ENCODE measurements at regions not wholly inside any gene's neighbourhood (a gene's known extent, or its start where the extent isn't known, plus 50 kb on each side); places are given as distances from the start of the nearest gene placed in this dataset.
"Not testable (repeated sequence)": the region's sequence is repeated elsewhere in the genome, so short reads cannot be mapped to it uniquely, and the experiment has no call there.

DNA sequence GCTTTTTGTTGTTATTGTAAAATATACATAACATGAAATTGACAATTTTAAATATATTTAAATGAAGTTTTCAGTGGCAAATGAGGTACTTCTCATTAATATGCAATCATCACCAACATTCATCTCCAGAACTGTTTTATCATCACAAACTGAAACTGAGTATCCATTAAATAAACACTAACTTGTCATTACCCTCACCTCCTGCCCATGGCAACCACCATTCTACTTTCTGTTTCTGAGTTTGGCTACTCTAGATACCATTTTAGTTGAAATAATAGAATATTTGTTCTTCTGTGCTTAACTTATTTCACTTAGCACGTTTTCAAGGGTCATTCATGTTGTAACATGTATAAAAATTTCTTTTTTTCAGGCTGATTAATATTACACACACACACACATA lies 834.3 kb downstream of the PLOD2 start:
- ATAC-seq, result no peak
- no peak for DNase-seq (ENCODE audit: low spot score in 2 of 2)
- H3K27ac Mint-ChIP-seq, result no peak overlapping the region
- H3K9me3 Mint-ChIP-seq, result peaks cover 3 to 5% of the 10 kb centered on the region in 2 donors
- no peaks in the 10 kb centered on the region for H3K36me3 Mint-ChIP-seq

DNA sequence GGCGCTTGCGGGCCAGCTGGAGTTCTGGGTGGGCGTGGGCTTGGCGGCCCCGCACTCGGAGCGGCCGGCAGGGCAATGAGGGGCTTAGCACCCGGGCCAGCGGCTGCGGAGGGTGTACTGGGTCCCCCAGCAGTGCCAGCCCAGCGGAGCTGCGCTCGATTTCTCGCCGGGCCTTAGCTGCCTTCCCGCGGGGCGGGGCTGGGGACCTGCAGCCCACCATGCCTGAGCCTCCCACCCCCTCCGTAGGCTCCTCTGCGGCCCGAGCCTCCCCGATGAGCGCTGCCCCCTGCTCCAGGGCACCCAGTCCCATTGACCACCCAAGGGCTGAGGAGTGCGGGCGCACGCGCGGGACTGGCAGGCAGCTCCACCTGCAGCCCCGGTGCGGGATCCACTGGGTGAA lies 827.6 kb downstream of the PLOD2 start:
- not testable (repeated sequence) for H3K27ac Mint-ChIP-seq; H3K9me3 Mint-ChIP-seq; H3K36me3 Mint-ChIP-seq; ATAC-seq; DNase-seq (ENCODE audit: low spot score in 2 of 2)

DNA sequence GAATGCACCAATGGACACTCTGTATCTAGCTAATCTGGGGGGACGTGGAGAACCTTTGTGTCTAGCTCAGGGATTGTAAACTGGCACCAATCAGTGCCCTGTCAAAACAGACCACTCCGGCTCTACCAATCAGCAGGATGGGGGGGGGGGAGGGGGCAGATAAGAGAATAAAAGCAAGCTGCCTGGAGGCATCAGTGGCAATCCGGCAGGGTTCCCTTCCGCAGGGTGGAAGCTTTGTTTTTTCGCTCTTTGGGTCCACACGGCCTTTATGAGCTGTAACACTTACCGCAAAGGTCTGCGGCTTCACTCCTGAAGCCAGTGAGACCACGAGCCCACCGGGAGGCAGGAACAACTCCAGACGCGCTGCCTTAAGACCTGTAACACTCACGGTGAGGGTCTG lies 827.1 kb downstream of the PLOD2 start:
- H3K36me3 Mint-ChIP-seq, result no peaks in the 10 kb centered on the region
- H3K9me3 Mint-ChIP-seq, result peaks cover 7 to 10% of the 10 kb centered on the region in 2 donors
- no peak overlapping the region for H3K27ac Mint-ChIP-seq
- no peak for ATAC-seq
- no peak for DNase-seq (ENCODE audit: low spot score in 2 of 2)

DNA sequence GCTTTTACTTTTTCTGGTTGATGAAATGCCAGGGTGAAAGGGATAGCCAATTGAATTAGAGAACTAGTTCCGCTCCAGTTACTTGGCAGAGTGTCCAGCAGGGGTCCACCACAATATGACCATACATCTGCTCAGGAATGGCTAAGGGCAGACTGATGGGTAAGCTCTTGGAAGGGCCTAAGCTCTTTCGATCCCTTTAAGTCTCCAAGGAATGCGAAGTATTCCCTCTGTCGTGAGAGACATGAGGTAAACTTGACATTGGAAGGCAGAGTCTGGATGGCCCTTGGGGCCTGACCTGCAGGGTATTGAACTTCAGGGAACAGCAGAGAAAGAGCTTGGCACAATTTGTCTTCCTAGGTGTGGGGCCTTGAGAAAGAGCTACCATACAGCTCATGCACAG lies 805.8 kb downstream of the PLOD2 start:
- Mint-ChIP-seq H3K9me3 (peaks cover 22 to 24% of the 10 kb centered on the region in 2 donors), H3K36me3 (peaks cover 0 to 5% of the 10 kb centered on the region in 2 donors), H3K27ac (no peak overlapping the region)
- DNase-seq (ENCODE audit: low spot score in 2 of 2) (no peak), ATAC-seq (no peak)

DNA sequence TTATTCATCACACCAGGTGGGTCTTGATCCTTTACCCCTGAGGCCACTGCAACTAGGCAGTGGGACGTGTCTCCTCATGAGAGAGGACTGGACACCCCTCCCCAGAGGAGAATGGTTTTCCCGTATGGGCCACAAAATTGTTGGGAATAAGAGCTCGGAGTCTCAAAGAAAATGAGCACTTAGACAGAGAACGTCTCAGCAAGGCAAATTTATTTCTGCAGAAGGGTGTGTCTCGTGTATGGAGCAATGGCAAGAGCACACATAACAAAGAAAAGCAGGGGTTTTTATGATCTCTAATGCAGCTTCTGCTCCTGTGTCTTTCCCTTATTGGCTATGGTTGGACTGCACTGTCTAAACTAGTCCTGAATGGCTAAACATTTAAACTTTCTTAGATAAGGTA lies 803.5 kb downstream of the PLOD2 start:
- Mint-ChIP-seq H3K36me3 (peaks cover 0 to 5% of the 10 kb centered on the region in 2 donors), H3K27ac (no peak overlapping the region), H3K9me3 (peaks cover 22 to 24% of the 10 kb centered on the region in 2 donors)
- no peak for ATAC-seq
- no peak for DNase-seq (ENCODE audit: low spot score in 2 of 2)

DNA sequence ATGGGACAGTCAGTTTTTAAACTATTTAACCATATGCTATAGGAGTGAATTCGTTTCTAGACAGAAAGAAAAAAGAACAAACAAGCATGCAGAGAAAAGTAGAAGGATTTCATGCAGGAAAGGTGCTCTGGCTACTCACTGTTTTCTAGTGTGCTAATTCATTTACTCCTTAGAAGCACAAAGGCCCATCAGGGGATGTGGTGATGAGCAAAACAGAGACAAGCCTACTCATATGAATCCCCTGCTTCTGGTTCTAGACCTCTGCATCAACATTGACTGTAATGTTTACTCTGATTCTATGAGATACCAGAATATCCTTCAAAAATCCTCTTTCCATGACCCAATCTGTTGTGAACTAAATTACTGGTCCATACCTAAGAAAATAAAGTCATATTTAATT lies 801.9 kb downstream of the PLOD2 start:
- Mint-ChIP-seq H3K36me3 (peaks cover 0 to 2% of the 10 kb centered on the region in 2 donors), H3K27ac (no peak overlapping the region), H3K9me3 (peaks cover 17 to 18% of the 10 kb centered on the region in 2 donors)
- no peak for ATAC-seq
- DNase-seq (ENCODE audit: low spot score in 2 of 2), result no peak

DNA sequence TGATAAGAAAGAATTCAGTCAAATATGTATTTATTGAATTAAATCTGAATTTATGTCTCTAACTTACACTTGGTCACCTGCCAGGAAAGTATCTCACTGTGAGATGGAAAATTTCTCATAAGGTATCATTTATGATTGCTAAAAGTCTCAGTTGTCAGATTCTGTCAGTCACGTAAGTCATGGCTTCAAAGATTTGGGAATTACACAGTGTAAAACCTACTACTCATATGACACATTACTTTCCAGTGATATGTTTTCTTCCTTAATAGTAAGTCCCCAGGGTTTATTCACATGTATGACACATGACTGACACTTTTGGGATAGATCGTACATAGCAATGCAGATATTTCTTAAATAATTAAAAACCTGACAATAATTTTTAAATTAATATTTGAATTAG lies 792.2 kb downstream of the PLOD2 start:
- H3K36me3 Mint-ChIP-seq, result no peaks in the 10 kb centered on the region
- DNase-seq (ENCODE audit: low spot score in 2 of 2) (no peak), ATAC-seq (no peak)
- H3K27ac Mint-ChIP-seq, result no peak overlapping the region
- H3K9me3 Mint-ChIP-seq, result peaks cover 13 to 16% of the 10 kb centered on the region in 2 donors

DNA sequence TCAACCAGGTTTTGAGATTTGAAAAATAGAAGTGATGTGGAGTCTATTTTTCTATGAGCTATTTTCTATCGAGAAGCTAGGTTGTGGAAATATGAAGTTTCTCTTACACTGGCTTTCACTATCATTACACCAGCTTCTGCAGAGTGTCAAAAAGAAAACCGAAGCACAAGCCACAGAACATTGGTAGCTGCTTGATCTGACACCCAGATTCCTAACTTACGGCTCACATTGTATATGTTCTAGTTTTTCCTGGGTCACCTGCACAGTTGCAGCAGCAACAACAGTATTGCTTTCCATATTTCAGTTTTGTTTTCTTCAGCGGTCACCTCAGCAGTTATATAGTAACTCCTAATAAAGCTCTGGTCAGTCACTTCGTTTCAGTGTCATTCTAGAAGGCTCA lies 790.1 kb downstream of the PLOD2 start:
- DNase-seq (ENCODE audit: low spot score in 2 of 2) (no peak), ATAC-seq (no peak)
- Mint-ChIP-seq H3K36me3 (no peaks in the 10 kb centered on the region), H3K9me3 (peaks cover 10 to 15% of the 10 kb centered on the region in 2 donors), H3K27ac (no peak overlapping the region)

DNA sequence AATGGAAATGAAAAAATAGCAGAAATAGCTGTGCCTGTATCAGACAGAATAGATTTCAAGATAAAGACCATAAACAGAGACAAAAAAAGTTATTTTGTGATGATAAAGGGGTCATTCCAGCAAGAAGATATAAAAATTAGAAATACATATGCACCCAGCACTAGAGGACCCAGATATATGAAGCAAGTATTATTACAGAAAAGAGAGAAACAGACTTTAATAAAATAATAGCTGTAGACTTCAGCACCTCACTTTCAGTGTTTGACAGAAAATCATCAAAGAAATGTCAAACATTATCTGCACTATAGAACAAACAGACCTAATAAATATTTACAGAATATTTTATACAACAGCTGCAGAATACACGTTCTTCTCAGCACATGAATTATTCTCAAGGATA lies 783.7 kb downstream of the PLOD2 start:
- Mint-ChIP-seq H3K36me3 (no peaks in the 10 kb centered on the region), H3K27ac (no peak overlapping the region), H3K9me3 (peaks cover 4 to 24% of the 10 kb centered on the region in 2 donors)
- ATAC-seq (no peak), DNase-seq (ENCODE audit: low spot score in 2 of 2) (no peak)

DNA sequence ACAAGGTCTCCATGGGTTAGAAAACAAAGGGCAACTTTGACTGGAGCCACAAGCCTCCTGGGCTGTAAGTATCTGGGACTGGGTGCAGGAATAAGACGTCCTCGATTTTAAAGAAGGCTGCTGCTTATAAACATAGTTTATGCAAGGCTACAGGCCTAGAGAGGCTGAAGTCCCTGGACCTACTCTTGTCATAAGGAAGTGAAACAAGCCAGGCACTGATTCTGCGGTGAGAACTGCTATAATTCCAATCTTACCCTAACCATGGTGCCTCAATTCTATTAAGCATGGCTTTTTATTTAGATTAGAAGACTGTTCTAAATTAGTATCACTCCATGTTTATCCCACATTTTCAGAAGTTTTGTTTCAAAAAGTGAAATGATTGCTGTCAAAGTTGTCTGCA lies 777.6 kb downstream of the PLOD2 start:
- no peak for ATAC-seq
- no peak overlapping the region for H3K27ac Mint-ChIP-seq
- peaks cover 0 to 6% of the 10 kb centered on the region in 2 donors for H3K36me3 Mint-ChIP-seq
- peaks cover 4 to 5% of the 10 kb centered on the region in 2 donors for H3K9me3 Mint-ChIP-seq
- no peak for DNase-seq (ENCODE audit: low spot score in 2 of 2)

DNA sequence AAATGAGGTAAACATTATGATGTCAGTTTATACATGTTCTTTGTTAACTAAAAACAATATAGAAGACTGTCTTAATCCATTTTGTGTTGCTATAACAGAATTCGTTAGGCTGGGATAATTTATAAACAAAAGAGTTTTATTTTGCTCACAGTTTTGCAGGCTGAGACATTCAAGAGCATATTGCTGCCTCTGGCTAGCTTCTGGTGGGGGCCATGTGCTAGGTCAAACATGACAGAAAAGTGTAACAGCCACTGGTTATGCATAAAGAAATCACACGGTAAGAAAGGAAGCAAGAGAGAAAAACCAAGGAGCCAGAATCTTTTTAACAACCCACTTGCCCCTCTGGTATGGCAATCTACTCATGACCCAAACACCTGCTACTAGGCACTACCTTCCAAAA lies 776.7 kb downstream of the PLOD2 start:
- ATAC-seq, result no peak
- no peak for DNase-seq (ENCODE audit: low spot score in 2 of 2)
- Mint-ChIP-seq H3K27ac (no peak overlapping the region), H3K9me3 (peaks cover 9 to 11% of the 10 kb centered on the region in 2 donors), H3K36me3 (peaks cover 0 to 7% of the 10 kb centered on the region in 2 donors)

DNA sequence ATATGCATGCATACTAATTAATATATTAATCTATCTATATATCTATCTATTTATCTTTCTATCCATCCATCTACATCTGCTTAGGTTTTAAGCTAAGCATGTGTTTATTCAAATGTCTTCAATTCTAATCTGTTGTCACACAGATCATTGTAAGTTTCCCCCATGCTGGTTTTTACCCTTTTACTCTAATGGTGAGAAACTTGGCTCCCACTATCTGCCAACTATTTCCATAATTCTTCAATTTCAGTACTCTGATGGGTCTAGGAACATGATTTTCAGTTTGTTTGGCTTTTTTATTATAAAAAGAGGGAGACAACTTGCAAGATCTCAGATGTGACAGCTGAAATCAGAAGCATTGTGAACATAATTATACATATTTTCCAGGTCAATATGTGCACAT lies 773.8 kb downstream of the PLOD2 start:
- ATAC-seq (no peak), DNase-seq (ENCODE audit: low spot score in 2 of 2) (no peak)
- no peak overlapping the region for H3K27ac Mint-ChIP-seq
- H3K9me3 Mint-ChIP-seq, result peaks cover 10 to 13% of the 10 kb centered on the region in 2 donors
- H3K36me3 Mint-ChIP-seq, result peaks cover 0 to 7% of the 10 kb centered on the region in 2 donors

DNA sequence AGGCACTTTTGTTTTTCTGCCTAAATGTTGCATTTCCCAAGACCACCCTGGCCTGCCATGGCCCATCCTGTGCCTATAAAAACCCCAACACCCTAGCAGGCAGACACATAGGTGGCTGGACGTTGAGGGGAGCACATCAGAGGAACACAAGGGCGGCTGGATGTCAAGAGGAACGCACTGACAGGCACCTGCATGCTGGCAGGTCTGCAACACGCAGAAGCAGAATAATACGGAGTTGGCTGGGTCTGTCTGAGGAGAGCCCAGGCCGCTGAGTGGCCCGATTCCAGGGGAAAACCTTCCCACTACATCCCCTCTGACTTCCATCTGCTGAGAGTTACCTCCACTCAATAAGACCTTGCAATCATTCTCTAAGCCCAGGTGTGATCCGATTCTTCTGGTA lies 765.6 kb downstream of the PLOD2 start:
- Mint-ChIP-seq H3K36me3 (no peaks in the 10 kb centered on the region), H3K27ac (no peak overlapping the region), H3K9me3 (peaks cover 6 to 13% of the 10 kb centered on the region in 2 donors)
- ATAC-seq, result no peak
- DNase-seq (ENCODE audit: low spot score in 2 of 2), result no peak

DNA sequence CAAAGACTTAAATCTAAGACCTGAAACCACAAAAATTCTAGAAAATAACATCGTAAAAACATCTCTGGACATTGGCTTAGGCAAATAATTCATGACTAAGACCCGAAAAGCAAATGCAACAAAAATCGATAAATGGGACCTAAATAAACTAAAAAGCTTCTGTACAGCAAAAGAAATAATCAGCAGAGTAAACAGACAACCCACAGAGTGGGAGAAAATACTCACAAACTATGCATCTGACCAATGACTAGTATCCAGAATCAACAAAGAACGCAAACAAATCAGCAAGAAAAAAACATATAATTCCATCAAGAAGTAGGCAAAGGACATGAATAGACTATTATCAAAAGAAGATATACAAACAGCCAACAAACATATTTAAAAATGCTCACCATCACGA lies 749.4 kb downstream of the PLOD2 start:
- Mint-ChIP-seq H3K36me3 (no peaks in the 10 kb centered on the region), H3K27ac (no peak overlapping the region), H3K9me3 (peaks cover 9 to 17% of the 10 kb centered on the region in 2 donors)
- ATAC-seq (no peak), DNase-seq (ENCODE audit: low spot score in 2 of 2) (no peak)

DNA sequence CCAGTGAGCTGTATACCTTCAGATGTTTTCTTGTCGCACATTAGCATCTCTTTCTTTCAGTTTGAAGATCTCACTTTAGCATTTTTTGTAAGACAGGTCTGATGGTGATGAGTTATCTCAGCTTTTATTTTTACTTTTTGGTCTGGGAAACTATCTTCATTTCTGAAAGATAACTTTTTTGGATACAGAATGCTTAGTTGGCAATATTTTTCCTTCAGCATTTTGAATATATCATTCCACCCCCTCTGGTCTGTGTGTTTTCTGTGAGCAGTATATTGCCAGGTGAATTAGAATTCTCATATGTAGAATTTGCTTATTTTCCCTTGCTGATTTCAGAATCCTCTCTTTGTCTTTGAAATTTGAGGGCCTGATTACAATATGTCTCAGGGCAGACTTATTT lies 743.3 kb downstream of the PLOD2 start:
- H3K9me3 Mint-ChIP-seq, result peaks cover 9 to 12% of the 10 kb centered on the region in 2 donors
- no peaks in the 10 kb centered on the region for H3K36me3 Mint-ChIP-seq
- H3K27ac Mint-ChIP-seq, result no peak overlapping the region
- ATAC-seq (no peak), DNase-seq (ENCODE audit: low spot score in 2 of 2) (no peak)

DNA sequence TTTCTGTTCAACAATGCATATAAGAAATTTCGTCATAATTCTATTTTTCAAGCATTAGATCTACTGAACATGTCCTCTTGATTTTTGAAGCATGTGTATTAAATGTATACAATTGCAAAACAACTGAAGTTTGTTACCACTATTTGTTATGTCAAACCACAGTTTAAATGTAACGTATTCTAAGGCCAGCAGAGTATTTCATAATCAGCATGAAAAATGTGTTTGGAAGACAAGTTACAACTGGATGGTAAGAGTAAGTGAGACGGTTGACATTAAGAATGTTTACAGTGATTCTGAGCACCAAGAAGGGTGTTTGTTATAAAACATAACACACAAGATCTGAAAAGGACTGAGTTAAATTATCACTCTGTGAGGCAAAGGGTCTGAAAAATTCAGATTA lies 738.4 kb downstream of the PLOD2 start:
- Mint-ChIP-seq H3K9me3 (peaks cover 0 to 8% of the 10 kb centered on the region in 2 donors), H3K27ac (no peak overlapping the region), H3K36me3 (no peaks in the 10 kb centered on the region)
- no peak for ATAC-seq
- no peak for DNase-seq (ENCODE audit: low spot score in 2 of 2)

DNA sequence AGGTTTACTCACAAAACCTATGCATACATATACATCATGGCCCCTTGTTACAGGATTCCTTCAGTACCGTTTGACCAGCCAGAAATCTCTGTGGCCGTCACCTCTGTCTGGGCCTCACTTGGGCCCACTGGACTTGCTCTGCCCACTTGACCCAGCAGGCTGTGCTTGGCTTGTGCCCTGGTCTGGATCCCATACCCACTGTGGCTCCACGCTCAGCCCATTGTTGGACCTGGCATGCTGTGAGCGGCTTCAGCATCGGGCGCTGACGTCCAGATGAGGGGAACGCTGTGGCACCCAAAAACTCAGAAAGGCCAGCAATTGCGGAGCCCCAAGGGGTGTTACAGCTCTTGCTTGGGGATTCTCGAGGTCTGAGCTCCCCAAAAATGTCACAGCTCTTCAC lies 733.6 kb downstream of the PLOD2 start:
- DNase-seq (ENCODE audit: low spot score in 2 of 2) (no peak), ATAC-seq (no peak)
- no peaks in the 10 kb centered on the region for H3K36me3 Mint-ChIP-seq

DNA sequence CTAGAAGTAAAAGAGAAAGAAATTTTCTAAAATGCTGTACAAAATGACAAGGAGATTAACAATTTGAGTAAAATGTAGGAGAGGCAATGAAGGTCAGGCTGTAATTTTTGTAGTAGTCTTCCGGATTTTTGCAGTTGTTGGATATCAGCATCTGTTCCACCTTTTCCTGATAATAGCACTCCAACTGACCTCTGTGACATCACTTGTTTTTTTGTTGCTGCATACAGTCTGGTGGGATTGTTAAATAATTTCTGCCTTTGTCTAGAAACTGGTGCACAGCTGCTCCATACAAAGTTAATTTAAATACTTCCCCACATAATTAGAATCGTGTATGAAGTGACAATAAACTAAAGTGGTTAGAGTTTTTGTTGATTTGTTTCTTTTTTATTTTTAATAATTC lies 731.4 kb downstream of the PLOD2 start:
- no peaks in the 10 kb centered on the region for H3K9me3 Mint-ChIP-seq
- DNase-seq (ENCODE audit: low spot score in 2 of 2) (no peak), ATAC-seq (no peak)
- no peak overlapping the region for H3K27ac Mint-ChIP-seq
- no peaks in the 10 kb centered on the region for H3K36me3 Mint-ChIP-seq

More for the DNA sequence above, 733.6 kb downstream of the PLOD2 start:
- Mint-ChIP-seq H3K27ac (no peak overlapping the region), H3K9me3 (peaks cover 0 to 3% of the 10 kb centered on the region in 2 donors)

DNA sequence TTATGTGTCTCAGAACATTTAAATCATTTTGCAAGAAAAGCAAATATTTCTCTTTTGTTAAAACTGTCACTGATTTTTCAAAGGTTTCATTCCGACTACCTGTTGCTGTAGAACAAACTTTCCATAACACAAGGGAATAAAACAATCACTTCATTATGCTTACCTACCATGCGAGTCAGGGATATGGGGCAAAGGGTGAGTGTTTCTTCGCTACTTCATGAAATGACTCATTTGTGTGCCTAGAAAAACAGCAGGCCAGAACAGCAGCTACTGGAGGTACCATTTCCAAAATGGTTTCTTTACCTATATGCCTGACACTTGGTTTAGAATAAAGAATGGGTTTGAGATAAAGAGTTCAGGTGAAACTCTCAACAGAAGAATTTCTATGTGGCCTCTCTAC lies 712.5 kb downstream of the PLOD2 start:
- DNase-seq (ENCODE audit: low spot score in 2 of 2), result no peak
- H3K9me3 Mint-ChIP-seq, result peaks cover 10 to 11% of the 10 kb centered on the region in 2 donors
- H3K36me3 Mint-ChIP-seq, result no peaks in the 10 kb centered on the region
- no peak overlapping the region for H3K27ac Mint-ChIP-seq
- no peak for ATAC-seq

All from activated naive CD4-positive, alpha-beta T cell treated with anti-CD3 and anti-CD28 coated beads, Interleukin-2, amount 50 U/mL, for 72 hours (primary cell).